Stimulated activated memory B cell treated with anti-CD40 and anti-IgM and Interleukin-4, amounts not matched to agents 10 μg/mL and 1 μg/mL and 100 μg/mL, for 72 hours (primary cell): ENCODE measurements at regions not wholly inside any gene's neighbourhood (a gene's known extent, or its start where the extent isn't known, plus 50 kb on each side); places are given as distances from the start of the nearest gene placed in this dataset.

Experiments
- ATAC-seq: fragments of 150-1000 bp; cut with Tn5 transposase; 2 replicates; pipeline ENCODE4 v1.10.0; 2021
- H3K27ac Mint-ChIP-seq: one replicate; pipeline ENCODE4 v1.8.0; 2022; ENCODE audit warnings: mild to moderate bottlenecking, mixed read lengths
- H3K27me3 Mint-ChIP-seq: one replicate; pipeline ENCODE4 v1.8.0; 2022; ENCODE audit warnings: mixed read lengths
- H3K36me3 Mint-ChIP-seq: one replicate; pipeline ENCODE4 v1.8.0; 2022; ENCODE audit warnings: mixed read lengths
- H3K4me1 Mint-ChIP-seq: one replicate; pipeline ENCODE4 v1.8.0; 2022; ENCODE audit warnings: mixed read lengths
- H3K4me3 Mint-ChIP-seq: one replicate; pipeline ENCODE4 v1.8.0; 2022; ENCODE audit warnings: mild to moderate bottlenecking, moderate library complexity, mixed read lengths
- H3K9me3 Mint-ChIP-seq: one replicate; pipeline ENCODE4 v1.8.0; 2022; ENCODE audit warnings: mixed read lengths

DNA sequence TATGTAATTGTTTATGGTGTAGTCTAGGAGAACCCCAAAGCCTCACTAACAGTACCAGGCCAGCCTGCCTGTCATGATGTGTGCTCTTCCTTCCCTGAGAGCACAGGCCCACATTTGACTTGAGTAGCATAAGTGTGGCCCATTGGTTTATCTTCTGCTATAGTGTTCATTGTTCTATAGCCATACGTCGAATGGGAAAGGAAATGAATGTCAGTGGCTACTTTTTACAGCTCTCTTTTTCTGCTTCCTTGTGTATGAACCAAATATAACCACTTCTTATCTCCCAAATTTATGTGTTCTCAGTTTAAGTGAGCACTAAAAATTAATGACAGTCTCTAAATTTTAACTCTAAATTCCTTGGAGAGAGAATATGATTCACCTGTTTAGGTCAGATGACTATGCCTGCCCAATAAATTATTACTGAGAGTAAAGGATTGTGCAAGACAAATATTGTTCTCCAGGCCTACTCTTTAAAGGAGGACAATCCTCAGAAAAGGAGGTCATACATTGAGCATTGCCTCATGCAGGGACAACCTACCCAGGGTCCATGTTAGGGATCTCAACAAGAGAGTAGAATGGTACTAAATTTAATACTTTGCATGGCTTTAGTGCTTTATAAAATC is 222.9 kb upstream of the ARHGAP20 start:
- Mint-ChIP-seq H3K9me3 (no peaks in the 10 kb centered on the region), H3K27me3 (no peaks in the 10 kb centered on the region)

DNA sequence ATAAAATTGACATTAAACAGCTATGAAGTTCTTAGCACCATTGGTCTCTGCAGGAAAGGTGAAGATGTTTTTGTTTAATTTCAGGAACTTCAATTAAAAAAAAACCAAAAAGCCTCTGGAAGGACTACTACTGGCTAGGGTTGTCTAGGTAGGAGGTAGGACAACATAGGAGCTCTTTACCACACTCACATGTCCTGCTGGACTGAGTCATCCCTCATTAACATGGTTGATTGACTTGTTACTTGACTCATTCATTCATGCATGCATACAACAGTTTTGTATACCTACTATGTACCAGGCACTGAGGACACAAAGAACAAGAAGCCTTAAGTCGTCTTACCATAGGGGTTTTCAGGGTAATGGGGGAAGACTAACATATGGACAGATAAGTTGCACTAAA is 216.9 kb upstream of the ARHGAP20 start:
- peaks cover 2% of the 10 kb centered on the region for H3K9me3 Mint-ChIP-seq
- H3K4me3 Mint-ChIP-seq: no peak overlapping the region
- H3K27ac Mint-ChIP-seq: no peak overlapping the region
- no peaks in the 10 kb centered on the region for H3K4me1 Mint-ChIP-seq
- H3K27me3 Mint-ChIP-seq: no peaks in the 10 kb centered on the region
- ATAC-seq: no peak
- no peaks in the 10 kb centered on the region for H3K36me3 Mint-ChIP-seq

More for the DNA sequence above, 222.9 kb upstream of the ARHGAP20 start:
- Mint-ChIP-seq H3K4me1 (no peaks in the 10 kb centered on the region), H3K4me3 (no peak overlapping the region), H3K27ac (no peak overlapping the region), H3K36me3 (no peaks in the 10 kb centered on the region)
- ATAC-seq: no peak

DNA sequence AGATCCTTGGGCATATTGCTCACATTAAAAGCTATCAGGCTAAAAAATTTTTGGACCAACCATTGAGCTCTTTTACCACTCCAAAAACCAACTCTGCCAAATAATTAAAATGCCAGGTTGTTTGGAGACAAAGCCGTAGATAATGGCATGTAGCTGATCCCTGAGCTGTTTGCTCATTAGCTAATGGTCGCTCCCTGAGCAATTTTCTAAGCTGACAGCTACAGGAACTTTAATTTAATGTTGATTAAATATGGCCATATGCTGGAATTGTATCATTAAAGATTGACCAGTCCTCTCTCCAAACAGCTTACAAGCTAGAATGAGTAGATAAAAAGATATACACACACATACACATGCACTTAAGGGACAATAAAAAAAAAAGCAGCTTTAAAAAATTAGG is 216.2 kb upstream of the ARHGAP20 start:
- no peak overlapping the region for H3K4me3 Mint-ChIP-seq
- no peaks in the 10 kb centered on the region for H3K4me1 Mint-ChIP-seq
- H3K27ac Mint-ChIP-seq: no peak overlapping the region
- no peaks in the 10 kb centered on the region for H3K36me3 Mint-ChIP-seq
- no peak for ATAC-seq
- peaks cover 2% of the 10 kb centered on the region for H3K9me3 Mint-ChIP-seq
- no peaks in the 10 kb centered on the region for H3K27me3 Mint-ChIP-seq

DNA sequence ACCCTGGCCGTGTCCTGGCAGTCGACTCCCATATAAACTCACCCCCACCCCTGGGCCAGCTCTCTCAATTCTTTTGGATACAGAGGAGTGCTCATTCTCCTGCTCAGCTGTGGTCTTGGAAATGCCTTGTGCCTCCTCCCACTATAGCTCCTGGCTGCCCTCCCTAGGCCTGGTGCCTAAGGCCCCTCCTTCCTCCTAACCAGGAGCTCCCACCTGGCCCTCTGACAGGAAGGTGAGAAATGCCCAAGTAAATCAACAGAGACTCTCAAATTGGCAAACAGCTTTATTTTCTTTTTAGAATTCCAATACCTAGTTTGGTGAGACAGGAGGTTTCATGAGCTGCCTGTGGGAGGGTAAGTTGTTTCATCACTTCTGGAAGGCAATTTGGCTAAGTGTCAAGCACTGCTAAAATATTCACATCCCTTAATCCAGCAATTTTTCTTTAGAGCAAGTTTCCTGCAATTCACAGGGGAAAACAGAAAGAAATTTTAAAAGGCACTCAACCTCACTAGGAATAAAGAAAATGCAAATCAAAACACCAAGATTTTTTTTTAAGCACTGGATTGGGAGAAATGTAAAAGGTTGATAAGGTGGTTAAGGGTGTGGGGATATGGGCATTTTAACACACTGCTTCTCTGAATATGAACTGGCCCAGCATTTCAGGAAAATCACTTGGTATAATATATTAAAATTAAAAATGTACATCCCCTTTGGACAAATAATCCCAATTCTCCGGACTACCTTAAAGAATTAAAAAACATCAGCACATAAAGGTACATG is 209.7 kb upstream of the ARHGAP20 start:
- H3K4me1 Mint-ChIP-seq: peaks cover 18% of the 10 kb centered on the region
- H3K36me3 Mint-ChIP-seq: no peaks in the 10 kb centered on the region
- no peaks in the 10 kb centered on the region for H3K27me3 Mint-ChIP-seq
- no peak overlapping the region for H3K4me3 Mint-ChIP-seq
- H3K27ac Mint-ChIP-seq: peak overlapping the region; percentile 8
- peaks cover 8% of the 10 kb centered on the region for H3K9me3 Mint-ChIP-seq
- no peak for ATAC-seq

DNA sequence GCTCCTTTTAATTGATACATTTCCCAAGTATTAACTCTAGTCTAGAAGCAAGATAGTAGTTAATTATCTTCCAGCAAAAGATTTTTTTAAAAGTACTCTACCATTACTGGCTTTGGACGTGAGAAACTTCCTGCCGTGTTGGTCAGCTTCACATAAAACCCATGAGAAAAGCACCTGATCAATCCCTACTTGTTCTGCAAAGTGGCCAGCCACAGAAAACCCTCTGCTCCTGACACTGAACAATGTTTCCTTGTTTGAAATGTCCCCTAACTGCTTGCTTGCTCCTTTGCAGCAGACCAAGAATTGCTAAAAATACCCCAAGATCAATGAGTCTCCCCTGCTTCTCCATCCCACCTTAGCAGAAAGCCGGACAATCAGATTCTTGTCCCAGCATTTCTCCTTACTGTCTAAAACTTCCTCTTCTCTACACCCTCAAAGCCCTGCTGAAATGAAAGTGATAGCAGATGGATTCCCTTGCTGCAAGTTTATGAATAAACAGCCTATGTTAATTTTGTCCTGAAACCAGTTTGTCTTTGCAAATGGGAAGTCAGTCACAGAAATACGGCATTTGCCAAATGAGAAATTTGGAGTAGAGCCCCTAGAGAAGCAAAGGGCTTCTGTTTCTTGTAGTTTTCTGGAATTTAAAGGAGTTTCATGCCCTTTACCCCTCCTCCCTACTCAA is 207.1 kb upstream of the ARHGAP20 start:
- H3K4me3 Mint-ChIP-seq: no peak overlapping the region
- H3K4me1 Mint-ChIP-seq: peaks cover 18% of the 10 kb centered on the region

DNA sequence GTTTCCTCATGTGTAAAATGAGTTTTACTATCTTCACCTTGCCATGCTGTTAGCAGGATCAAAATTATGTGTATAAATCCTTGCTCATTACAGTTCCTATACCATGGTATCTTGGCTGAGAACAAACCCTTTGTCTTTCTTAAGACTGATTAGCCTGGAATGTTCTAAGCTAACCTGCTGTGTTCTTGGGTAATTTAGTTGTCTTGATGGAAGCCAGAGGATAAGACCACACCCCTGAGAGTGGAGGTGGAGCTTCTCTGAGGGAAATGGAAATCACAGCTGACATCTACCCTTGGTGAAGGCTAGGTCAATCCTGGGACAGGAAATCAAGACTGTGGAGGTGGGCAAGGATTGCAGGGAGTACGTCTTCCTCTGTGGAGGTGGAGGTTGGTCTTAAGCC is 206.1 kb upstream of the ARHGAP20 start:
- ATAC-seq: no peak
- no peak overlapping the region for H3K27ac Mint-ChIP-seq
- no peaks in the 10 kb centered on the region for H3K36me3 Mint-ChIP-seq
- H3K4me1 Mint-ChIP-seq: peaks cover 18% of the 10 kb centered on the region
- H3K27me3 Mint-ChIP-seq: no peaks in the 10 kb centered on the region
- peaks cover 9% of the 10 kb centered on the region for H3K9me3 Mint-ChIP-seq
- H3K4me3 Mint-ChIP-seq: no peak overlapping the region

More for the DNA sequence above, 207.1 kb upstream of the ARHGAP20 start:
- H3K36me3 Mint-ChIP-seq: no peaks in the 10 kb centered on the region
- H3K27ac Mint-ChIP-seq: peak overlapping the region; percentile 10
- H3K9me3 Mint-ChIP-seq: peaks cover 9% of the 10 kb centered on the region
- H3K27me3 Mint-ChIP-seq: no peaks in the 10 kb centered on the region
- peak; percentile 58 for ATAC-seq

DNA sequence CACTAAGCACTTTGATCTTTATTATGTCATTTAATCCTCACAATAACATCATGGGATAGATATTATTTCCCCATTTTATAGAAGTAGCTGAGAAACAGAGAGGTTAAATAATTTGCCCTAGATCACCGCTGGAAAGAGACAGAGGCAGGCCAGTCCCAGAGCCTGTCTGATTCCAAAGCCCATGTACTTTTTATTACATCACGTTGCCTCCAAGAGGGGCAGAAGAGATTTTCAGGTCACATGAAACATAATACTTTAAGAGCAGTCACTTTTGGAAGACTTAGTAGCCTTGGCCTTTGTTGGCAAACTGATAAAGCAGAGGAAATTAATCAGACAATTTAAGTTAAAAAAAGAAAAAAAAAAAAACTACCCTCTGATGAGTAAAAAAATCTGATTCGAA is 200.2 kb upstream of the ARHGAP20 start:
- Mint-ChIP-seq H3K4me1 (peaks cover 15% of the 10 kb centered on the region), H3K4me3 (no peak overlapping the region), H3K36me3 (no peaks in the 10 kb centered on the region), H3K9me3 (peaks cover 7% of the 10 kb centered on the region), H3K27ac (no peak overlapping the region), H3K27me3 (no peaks in the 10 kb centered on the region)
- ATAC-seq: no peak

DNA sequence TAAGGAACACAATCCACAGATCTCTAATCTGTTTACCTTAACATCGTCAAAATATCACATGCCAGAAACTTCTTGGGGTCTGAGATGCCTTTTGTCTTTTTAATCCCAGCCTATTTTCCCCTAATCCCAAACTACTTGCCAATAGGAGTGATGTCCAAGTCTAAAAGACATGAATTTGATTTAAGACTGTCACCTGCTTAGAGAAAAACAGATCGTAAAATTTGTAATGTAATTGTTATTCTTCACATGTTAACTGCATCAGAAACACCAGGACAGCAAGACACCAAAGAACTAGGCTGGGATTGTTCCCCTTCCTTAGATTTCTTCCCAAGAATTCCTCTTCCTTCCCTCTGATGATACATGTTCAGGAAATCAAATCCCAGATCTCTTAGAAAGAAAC is 198.1 kb upstream of the ARHGAP20 start:
- Mint-ChIP-seq H3K27ac (no peak overlapping the region), H3K4me3 (no peak overlapping the region), H3K4me1 (peaks cover 19% of the 10 kb centered on the region), H3K9me3 (peaks cover 5% of the 10 kb centered on the region), H3K27me3 (no peaks in the 10 kb centered on the region), H3K36me3 (no peaks in the 10 kb centered on the region)
- no peak for ATAC-seq

DNA sequence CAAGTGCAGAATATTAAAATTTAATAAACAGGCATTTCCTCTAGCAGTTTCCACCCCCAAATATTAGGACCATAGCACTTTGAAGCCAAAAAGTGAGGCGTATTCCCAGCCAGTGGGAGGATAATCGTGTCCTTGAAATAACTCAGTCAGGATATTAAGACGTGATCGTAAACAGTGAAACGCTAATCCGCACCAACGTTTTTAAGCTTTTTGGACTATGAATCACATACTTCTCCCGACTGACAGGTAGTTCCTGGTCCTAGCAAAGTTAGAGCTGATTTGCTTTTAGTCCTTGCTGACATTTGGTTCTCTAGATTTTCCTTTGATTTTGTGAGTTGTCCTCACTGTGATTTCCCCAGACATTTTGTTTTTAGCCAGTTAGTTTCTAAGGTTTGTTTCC is 197.1 kb upstream of the ARHGAP20 start:
- peaks cover 3% of the 10 kb centered on the region for H3K9me3 Mint-ChIP-seq
- H3K27ac Mint-ChIP-seq: no peak overlapping the region
- no peaks in the 10 kb centered on the region for H3K27me3 Mint-ChIP-seq
- no peak overlapping the region for H3K4me3 Mint-ChIP-seq
- ATAC-seq: no peak
- no peaks in the 10 kb centered on the region for H3K36me3 Mint-ChIP-seq
- H3K4me1 Mint-ChIP-seq: peaks cover 19% of the 10 kb centered on the region

DNA sequence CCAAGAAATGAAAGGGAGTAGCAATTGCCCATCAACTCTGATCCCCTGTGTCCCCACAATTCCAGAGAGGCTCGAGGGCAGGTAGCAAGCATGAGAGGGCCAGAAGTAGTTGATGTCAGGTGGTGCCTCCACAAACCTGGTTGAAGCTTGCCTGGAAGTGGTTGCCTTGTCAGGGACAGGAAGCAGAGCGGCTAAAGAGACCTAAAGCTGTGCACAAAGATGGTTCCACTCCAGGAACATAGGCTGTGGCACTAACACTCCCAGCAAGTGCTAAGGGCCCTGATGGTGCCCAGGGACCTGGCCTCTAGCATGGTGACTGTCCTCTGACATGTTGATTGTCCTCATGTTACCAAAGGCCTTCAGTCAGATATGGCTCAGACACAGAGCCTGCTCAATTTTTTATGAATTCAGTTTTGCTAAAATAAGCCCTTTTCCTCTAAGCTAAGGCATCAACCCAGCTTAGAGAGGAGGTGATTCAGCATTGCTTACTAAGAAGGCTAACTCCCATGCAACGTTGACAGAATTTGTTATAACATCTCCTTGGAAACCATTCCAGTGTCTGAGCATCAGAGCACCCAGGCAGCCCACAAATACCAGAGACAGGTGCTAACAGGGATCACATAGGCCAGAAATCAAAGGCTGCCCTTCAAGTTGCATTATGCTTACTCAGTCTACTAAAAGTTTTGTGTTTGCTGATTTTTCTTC is 196.3 kb upstream of the ARHGAP20 start:
- ATAC-seq: no peak
- Mint-ChIP-seq H3K36me3 (no peaks in the 10 kb centered on the region), H3K27me3 (no peaks in the 10 kb centered on the region), H3K4me3 (no peak overlapping the region), H3K9me3 (peaks cover 3% of the 10 kb centered on the region), H3K27ac (peak overlapping the region; percentile 1), H3K4me1 (peaks cover 19% of the 10 kb centered on the region)

DNA sequence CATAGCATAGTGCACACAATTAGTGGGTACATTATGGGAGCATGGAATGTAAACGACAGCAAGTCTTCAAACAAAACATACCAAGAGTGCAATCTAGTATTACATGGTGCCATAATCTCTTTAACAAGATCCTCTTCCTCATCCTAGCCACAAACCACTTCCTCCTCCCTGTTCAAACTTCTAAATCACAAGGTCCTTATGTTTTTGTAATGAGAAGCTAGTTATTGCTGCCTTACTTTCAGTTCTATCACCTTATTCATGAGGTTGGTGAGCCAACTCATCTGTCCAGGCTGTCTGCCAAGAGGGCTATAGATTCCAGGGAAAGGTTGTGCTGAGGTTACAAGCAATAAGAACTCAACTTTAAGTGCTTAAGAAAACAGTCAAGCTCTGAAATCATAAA is 195.4 kb upstream of the ARHGAP20 start:
- ATAC-seq: peak; percentile 64
- Mint-ChIP-seq H3K36me3 (no peaks in the 10 kb centered on the region), H3K9me3 (peaks cover 3% of the 10 kb centered on the region), H3K27me3 (no peaks in the 10 kb centered on the region), H3K27ac (peak overlapping the region; percentile 1), H3K4me1 (peaks cover 19% of the 10 kb centered on the region), H3K4me3 (no peak overlapping the region)

DNA sequence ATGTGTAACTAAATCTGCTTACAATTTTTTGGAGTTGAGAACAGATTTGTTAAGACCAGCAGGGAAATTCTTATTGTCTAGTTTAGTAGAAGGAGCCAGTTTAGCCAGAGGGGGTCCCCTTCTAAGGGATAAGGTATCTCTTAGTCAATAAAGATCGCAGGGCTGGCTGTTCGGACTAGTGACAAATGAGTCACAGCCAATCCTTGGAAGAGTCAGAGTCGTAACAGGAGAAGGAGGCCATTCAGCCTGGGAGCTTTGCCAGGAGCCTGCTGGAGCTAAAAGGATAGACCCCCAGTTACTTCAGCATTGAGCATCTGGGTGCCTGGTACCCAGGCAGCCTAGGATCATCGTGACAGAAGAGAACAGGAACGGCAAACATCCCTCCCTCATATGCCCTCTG is 191.6 kb upstream of the ARHGAP20 start:
- Mint-ChIP-seq H3K27me3 (no peaks in the 10 kb centered on the region), H3K27ac (no peak overlapping the region), H3K9me3 (peaks cover 3% of the 10 kb centered on the region), H3K4me1 (peaks cover 19% of the 10 kb centered on the region), H3K4me3 (no peak overlapping the region), H3K36me3 (no peaks in the 10 kb centered on the region)
- no peak for ATAC-seq

DNA sequence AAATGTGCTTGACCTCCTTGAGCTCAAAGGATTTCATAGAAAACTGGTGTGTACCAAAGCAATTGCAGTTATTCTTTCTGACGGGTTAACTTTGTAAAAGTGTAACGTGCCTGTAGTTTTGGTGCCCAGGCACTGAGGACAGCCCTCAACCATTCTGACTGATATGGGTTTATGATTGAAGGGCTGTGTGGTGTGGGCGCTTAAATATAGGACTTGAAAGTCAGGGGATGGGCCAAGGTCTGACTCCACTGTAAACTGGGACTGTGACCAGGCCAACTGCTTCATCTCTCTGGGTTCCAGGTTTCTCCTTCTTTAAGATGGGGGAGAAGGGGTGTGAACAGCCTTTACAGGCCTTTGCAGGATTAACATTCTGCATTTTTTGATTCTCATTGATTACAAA is 191.1 kb upstream of the ARHGAP20 start:
- Mint-ChIP-seq H3K36me3 (no peaks in the 10 kb centered on the region), H3K27ac (no peak overlapping the region), H3K27me3 (no peaks in the 10 kb centered on the region), H3K4me3 (no peak overlapping the region), H3K4me1 (peaks cover 14% of the 10 kb centered on the region), H3K9me3 (peaks cover 3% of the 10 kb centered on the region)
- ATAC-seq: no peak

DNA sequence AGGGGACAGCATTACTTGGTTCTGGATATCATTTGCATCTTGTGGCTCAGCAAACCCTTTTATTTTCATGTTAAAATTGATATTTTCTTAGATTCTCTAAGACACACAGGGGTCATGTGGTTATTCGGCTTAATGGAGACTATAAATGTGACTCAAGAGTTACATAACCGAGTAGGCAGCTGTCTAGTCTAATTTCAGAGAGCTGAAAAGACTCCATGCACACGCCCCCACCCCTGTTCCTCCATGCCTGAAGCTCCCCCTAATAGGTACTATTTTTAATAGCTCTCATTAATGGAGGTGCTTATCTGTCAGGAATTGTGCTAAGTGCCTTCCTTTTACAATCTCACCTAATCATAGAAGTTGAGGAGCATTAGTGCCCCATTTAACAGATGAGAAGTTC is 189.2 kb upstream of the ARHGAP20 start:
- H3K27ac Mint-ChIP-seq: no peak overlapping the region
- no peaks in the 10 kb centered on the region for H3K9me3 Mint-ChIP-seq
- ATAC-seq: no peak

DNA sequence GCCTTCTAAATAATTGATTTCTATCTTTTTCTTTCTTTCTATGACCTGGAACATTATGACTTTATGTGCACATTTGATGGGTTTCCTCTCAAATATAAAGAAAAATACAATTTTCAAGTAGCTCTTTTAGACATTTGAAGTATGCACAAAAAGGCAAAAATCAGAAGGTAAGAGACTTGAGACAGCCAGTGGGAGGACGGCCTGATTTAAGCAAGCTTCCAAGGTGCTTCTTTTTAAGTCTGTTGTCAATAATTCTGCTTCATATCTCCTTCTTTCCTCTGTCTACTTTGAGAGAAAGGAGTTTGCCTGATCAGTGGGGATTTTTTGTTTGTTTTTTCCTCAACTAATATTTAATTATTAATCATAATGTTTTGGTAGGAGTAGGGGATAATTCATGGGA is 188.2 kb upstream of the ARHGAP20 start:
- Mint-ChIP-seq H3K9me3 (no peaks in the 10 kb centered on the region), H3K27ac (no peak overlapping the region), H3K4me3 (no peak overlapping the region), H3K4me1 (no peaks in the 10 kb centered on the region), H3K36me3 (no peaks in the 10 kb centered on the region), H3K27me3 (no peaks in the 10 kb centered on the region)
- no peak for ATAC-seq

More for the DNA sequence above, 189.2 kb upstream of the ARHGAP20 start:
- Mint-ChIP-seq H3K4me3 (no peak overlapping the region), H3K4me1 (no peaks in the 10 kb centered on the region), H3K36me3 (no peaks in the 10 kb centered on the region), H3K27me3 (no peaks in the 10 kb centered on the region)
